SU-DHL-6 (cell line): ENCODE measurements at regions not wholly inside any gene's neighbourhood (a gene's known extent, or its start where the extent isn't known, plus 50 kb on each side); places are given as distances from the start of the nearest gene placed in this dataset.

Source experiments
- H2AFZ ChIP-seq: fragments of 200-600 bp; sonication (generic); 2 replicates; pipeline ENCODE4 v1.6.1; 2014; ENCODE audit warnings: low read depth, mild to moderate bottlenecking, moderate library complexity, mixed read lengths, antibody characterized with exemption, low read length; ENCODE audit not compliant: severe bottlenecking
- H3F3A ChIP-seq: fragments of 200-600 bp; shearing (Covaris generic); 2 replicates; pipeline ENCODE4 v1.6.0; 2016; ENCODE audit warnings: antibody characterized with exemption, mild to moderate bottlenecking; ENCODE audit not compliant: insufficient read depth
- H3K27ac ChIP-seq: fragments of 200-600 bp; sonication (generic); 2 replicates; pipeline ENCODE4 v1.5.1; 2016; ENCODE audit warnings: low read depth, mild to moderate bottlenecking, low read length, moderate library complexity, mixed read lengths
- H3K27me3 ChIP-seq: fragments of 200-600 bp; sonication (generic), shearing (Covaris generic); 2 replicates; pipeline ENCODE4 v1.6.0; 2014; ENCODE audit warnings: mild to moderate bottlenecking, low read length
- H3K36me3 ChIP-seq: fragments of 200-600 bp; sonication (generic); 2 replicates; pipeline ENCODE4 v1.6.1; 2014; ENCODE audit warnings: mild to moderate bottlenecking, low read length, mixed read lengths
- H3K4me2 ChIP-seq: fragments of 300-600, 200-600 bp; shearing (Covaris generic), sonication (generic); 2 replicates; pipeline ENCODE4 v1.6.0; 2014; ENCODE audit warnings: low read length, low read depth, mild to moderate bottlenecking; ENCODE audit not compliant: poor library complexity, severe bottlenecking
- H3K4me3 ChIP-seq: fragments of 200-600 bp; sonication (generic); 2 replicates; pipeline ENCODE4 v1.5.1; 2014; ENCODE audit warnings: antibody characterized with exemption, low read length, mild to moderate bottlenecking, mixed read lengths; ENCODE audit not compliant: insufficient read depth, poor library complexity, severe bottlenecking
- H3K79me2 ChIP-seq: fragments of 200-600 bp; sonication (generic); 2 replicates; pipeline ENCODE4 v1.6.1; 2014; ENCODE audit warnings: mild to moderate bottlenecking, low read length, moderate library complexity; ENCODE audit not compliant: insufficient read depth
- H3K9ac ChIP-seq: fragments of 200-600 bp; sonication (generic); 2 replicates; pipeline ENCODE4 v1.7.0; 2014; ENCODE audit warnings: mild to moderate bottlenecking, low read length
- H3K9me2 ChIP-seq: fragments of 200-600 bp; sonication (generic); replicated peaks from 2 replicates; pipeline ENCODE4 v1.6.1; 2014; ENCODE audit warnings: low read length; ENCODE audit not compliant: insufficient read depth
- H3K9me3 ChIP-seq: fragments of 200-600 bp; sonication (generic); 2 replicates; pipeline ENCODE4 v1.6.1; 2014; ENCODE audit warnings: low read length, mixed read lengths; ENCODE audit not compliant: insufficient read depth
- H4K20me1 ChIP-seq: fragments of 200-600 bp; sonication (generic); 2 replicates; pipeline ENCODE4 v1.6.1; 2014; ENCODE audit warnings: low read depth, mild to moderate bottlenecking, antibody characterized with exemption, low read length, moderate library complexity, mixed read lengths
- EZH2phosphoT487 ChIP-seq: fragments of 200-600 bp; sonication (generic), shearing (Covaris generic); conservative IDR thresholded peaks from 2 replicates; pipeline ENCODE4 v1.6.1; 2018; ENCODE audit warnings: mild to moderate bottlenecking, antibody characterized with exemption, low read length, moderate library complexity, mixed read lengths
- TF ChIP-seq, protein P1 (sequence below): fragments of 200-600 bp; sonication (generic); IDR thresholded peaks from one replicate; pipeline ENCODE4 v1.5.1; 2017; ENCODE audit warnings: antibody characterized with exemption, mild to moderate bottlenecking, low read length, moderate library complexity; ENCODE audit not compliant: insufficient read depth, poor library complexity, severe bottlenecking

DNA sequence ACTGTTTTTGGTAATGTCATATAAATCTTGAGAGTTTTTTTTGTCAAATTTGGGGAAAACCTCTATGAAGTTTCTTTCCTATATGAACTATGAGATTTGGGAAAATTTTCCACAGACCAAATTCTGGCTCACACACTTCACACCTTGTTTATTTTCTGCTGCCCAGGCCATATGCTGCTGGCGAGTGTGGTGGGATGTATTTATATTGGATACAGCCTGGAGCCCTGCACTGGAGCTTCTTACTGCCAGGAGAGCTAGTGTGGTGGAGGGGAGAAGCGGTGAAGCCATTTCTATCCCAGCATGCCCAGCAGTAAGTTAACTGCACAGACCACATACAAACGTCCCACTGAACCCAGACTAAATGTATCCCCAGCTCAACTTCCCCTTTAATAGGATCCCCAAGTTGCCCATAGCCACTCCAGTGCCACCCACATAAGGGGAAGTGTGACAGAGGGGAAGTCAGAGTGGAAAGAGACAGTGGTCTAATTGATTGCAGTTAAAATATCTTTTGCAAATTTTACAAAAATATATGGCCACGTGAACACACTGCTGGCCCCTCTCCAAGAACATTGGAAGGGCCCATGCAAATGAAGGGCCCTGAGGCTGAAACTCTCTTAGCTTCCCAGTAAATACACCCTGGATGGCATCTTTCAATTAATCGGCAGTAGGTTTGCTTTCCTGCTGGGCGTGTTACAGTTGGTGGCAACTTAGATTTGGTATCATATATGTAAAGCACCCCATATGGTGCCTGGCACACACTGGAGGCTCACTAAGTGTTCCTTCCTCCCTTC lies 146.6 kb upstream of the ITGA6 start:
- Histone ChIP-seq H3K4me3 (no peak overlapping the region), H2AFZ (no peak overlapping the region), H3K4me2 (no peak overlapping the region), H3K27ac (no peak overlapping the region), H3K9ac (no peak overlapping the region), H3K9me2 (no peaks in the 10 kb centered on the region), H3K27me3 (no peaks in the 10 kb centered on the region), H3K79me2 (no peaks in the 10 kb centered on the region), H3F3A (no peaks in the 10 kb centered on the region), H4K20me1 (no peaks in the 10 kb centered on the region), H3K9me3 (peaks cover 6% of the 10 kb centered on the region; the same call in 1 of the 2 replicates), H3K36me3 (no peaks in the 10 kb centered on the region)
- TF ChIP-seq, protein P1, sequence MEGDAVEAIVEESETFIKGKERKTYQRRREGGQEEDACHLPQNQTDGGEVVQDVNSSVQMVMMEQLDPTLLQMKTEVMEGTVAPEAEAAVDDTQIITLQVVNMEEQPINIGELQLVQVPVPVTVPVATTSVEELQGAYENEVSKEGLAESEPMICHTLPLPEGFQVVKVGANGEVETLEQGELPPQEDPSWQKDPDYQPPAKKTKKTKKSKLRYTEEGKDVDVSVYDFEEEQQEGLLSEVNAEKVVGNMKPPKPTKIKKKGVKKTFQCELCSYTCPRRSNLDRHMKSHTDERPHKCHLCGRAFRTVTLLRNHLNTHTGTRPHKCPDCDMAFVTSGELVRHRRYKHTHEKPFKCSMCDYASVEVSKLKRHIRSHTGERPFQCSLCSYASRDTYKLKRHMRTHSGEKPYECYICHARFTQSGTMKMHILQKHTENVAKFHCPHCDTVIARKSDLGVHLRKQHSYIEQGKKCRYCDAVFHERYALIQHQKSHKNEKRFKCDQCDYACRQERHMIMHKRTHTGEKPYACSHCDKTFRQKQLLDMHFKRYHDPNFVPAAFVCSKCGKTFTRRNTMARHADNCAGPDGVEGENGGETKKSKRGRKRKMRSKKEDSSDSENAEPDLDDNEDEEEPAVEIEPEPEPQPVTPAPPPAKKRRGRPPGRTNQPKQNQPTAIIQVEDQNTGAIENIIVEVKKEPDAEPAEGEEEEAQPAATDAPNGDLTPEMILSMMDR = no peak
- TF ChIP-seq EZH2phosphoT487 = no peak

DNA sequence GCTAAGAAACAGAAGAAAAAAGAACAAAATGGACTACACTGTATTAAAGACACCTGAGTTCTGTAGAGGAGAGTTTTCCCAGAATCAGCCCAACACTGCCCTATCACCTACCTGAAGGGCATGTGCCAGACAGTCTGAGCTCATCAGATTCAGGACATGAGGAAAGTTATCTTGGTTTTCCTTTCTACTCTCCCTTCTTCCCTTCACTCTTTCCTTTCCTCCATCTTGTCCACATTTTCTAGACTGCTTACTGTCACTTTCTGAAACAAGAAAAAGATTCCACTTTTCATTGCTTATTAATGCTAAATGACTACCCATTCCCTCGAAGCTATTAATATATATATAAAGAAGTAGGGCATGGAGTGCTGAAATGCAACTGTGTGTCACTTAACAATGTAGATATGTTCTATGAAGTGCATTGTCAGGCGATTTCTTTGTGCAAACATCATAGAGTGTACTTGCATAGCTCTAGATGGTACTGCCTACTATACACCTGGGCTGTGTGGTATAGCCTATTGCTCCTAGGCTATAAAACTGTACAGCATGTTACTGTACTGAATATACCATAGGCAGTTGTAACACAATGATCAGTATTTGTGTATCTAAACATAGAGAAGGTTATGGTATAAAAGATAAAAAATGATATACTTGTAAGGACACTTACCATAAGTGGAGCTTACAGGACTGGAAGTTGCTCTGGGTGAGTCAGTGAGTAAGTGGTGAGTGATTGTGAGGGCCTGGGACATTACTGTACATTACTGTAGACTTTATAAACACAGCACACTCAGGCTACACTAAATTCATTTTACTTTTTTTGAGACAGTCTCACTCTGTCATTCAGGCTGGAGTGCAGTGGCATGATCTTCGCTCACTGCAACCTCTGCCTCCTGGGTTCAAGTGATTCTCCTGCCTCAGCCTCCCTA lies 145.5 kb upstream of the ITGA6 start:
- no peak overlapping the region for H3K27ac ChIP-seq
- H3K4me2 ChIP-seq = no peak overlapping the region
- H3K79me2 ChIP-seq = no peaks in the 10 kb centered on the region
- H3K9me2 ChIP-seq = no peaks in the 10 kb centered on the region
- no peaks in the 10 kb centered on the region for H3K27me3 ChIP-seq
- no peak overlapping the region for H2AFZ ChIP-seq
- TF ChIP-seq EZH2phosphoT487 = no peak
- TF ChIP-seq, protein P1 = no peak
- no peak overlapping the region for H3K9ac ChIP-seq
- H3K36me3 ChIP-seq = no peaks in the 10 kb centered on the region
- H3F3A ChIP-seq = no peaks in the 10 kb centered on the region
- no peaks in the 10 kb centered on the region for H4K20me1 ChIP-seq
- H3K4me3 ChIP-seq = no peak overlapping the region
- peaks cover 2% of the 10 kb centered on the region; the same call in 1 of the 2 replicates for H3K9me3 ChIP-seq

DNA sequence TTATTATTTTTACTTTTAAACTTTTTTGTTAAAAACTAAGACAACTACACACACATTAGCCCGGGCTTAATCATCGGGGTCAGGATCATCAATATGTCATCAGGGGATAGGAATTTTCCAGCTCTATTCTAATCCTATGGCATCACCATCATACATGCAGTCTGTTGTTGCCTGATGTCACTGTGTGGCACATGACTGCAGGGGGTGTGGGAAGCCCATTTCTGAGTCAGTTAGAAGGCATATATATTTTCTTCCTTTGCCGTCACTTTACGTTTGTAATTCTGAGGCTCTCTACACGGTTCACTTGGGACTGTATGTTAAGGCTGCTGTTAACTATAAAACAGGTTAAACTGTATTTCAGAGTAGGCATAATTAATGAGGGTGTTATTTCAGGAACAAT lies 144.4 kb upstream of the ITGA6 start:
- Histone ChIP-seq H3K9me3 (no peaks in the 10 kb centered on the region), H3K27me3 (no peaks in the 10 kb centered on the region), H3K9me2 (no peaks in the 10 kb centered on the region), H3K27ac (no peak overlapping the region), H3F3A (no peaks in the 10 kb centered on the region), H4K20me1 (no peaks in the 10 kb centered on the region), H3K9ac (no peak overlapping the region), H3K36me3 (no peaks in the 10 kb centered on the region), H3K4me3 (no peak overlapping the region), H3K79me2 (no peaks in the 10 kb centered on the region), H2AFZ (no peak overlapping the region), H3K4me2 (no peak overlapping the region)
- TF ChIP-seq, protein P1 = no peak
- no peak for TF ChIP-seq EZH2phosphoT487
